ENCODE measurements at regions not wholly inside any gene's neighbourhood (a gene's known extent, or its start where the extent isn't known, plus 50 kb on each side); places are given as distances from the start of the nearest gene placed in this dataset.
"Not testable (repeated sequence)": the region's sequence is repeated elsewhere in the genome, so short reads cannot be mapped to it uniquely, and the experiment has no call there.

DNA sequence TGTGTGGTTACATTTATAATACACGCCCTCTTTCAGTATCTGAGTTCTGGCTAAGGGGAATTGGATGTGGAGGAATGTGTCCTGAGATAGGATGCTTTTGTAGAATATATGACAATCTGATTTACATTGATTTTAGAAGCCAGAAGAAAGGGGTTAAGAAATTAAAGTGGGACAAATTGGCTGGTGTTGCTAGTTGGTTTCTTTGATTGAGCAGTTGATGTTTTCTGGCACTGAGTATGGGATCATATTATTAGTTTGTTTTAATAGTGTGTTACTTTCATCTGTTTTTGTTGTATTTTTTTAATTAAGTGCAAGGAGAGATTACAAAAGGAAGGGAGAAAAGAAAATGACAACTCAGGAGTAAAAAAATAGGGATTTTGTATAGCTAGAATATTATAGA, 1634.7 kb upstream of the B3GALT2 start:
- DNase-seq (ENCODE audit: low read depth in 2 of 2) = no peak

DNA sequence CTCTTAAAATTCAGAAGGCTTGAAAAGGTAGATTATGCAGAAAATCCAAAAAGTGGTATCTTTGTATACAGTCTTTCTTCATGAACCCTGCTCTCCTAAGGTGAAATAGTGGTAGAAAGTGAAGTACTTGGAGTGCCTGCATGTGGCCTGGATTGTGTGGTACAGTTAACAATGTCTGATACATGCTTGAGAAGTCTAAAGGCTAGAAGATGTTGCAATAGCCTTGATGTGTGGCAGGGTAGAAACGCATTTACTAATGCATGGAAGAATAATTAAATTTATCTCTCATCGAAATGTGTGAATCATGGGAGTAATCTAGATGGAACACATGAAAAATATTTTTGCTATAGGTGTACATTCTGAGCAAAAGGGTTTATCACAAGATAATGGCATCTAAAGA, 1632.3 kb upstream of the B3GALT2 start:
- no peak for DNase-seq (ENCODE audit: low read depth in 2 of 2)

- DNase-seq (ENCODE audit: low read depth in 2 of 2) = no peak
Measured at GRCh38 chr1:194816859-194817258, 1630.4 kb upstream of the B3GALT2 start.

GRCh38 chr1:194813096-194813495, 1626.7 kb upstream of the B3GALT2 start:
- DNase-seq (ENCODE audit: low read depth in 2 of 2) = no peak

DNA sequence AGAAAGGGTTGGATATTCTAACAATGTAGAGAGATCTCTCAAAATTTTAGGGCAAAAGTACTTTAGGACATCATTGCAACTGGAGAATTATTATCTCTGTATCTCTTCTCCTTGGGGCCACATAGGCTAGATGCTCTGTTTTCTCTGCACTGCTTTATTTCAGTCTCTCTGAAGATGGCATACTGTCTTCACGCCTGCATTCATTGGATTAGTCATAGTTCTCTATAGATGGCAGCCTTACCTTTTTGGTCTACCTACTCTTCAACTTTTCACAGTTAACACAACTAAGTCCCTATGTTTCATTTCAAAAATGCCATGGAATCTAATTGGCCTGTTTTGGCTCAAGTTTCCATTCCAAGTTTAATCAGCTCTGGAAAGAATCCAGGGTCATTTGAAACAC, 1623.3 kb upstream of the B3GALT2 start:
- no peak for DNase-seq (ENCODE audit: low read depth in 2 of 2)

DNA sequence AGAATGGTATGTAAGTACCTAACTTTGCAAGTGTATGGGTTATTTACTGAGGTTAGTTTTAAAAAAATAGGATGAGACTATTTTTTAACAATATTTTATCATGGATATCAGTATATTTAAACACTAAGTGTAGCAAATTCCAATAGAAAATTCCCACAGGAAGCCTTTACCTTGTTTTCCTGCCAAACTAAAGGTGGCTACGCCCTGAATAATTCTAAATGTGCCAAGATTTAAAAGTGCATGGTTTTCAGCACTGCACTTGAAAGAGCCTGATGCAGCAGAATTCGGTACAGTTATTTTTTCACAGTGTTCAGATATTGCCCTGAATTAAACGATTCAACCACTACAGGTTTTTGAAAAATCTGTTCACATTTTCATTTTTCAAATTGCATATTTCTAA, 1622.8 kb upstream of the B3GALT2 start:
- DNase-seq (ENCODE audit: low read depth in 2 of 2) = no peak

- DNase-seq (ENCODE audit: low read depth in 2 of 2) = no peak
Measured at GRCh38 chr1:194807530-194808220, 1621.3 kb upstream of the B3GALT2 start.

DNA sequence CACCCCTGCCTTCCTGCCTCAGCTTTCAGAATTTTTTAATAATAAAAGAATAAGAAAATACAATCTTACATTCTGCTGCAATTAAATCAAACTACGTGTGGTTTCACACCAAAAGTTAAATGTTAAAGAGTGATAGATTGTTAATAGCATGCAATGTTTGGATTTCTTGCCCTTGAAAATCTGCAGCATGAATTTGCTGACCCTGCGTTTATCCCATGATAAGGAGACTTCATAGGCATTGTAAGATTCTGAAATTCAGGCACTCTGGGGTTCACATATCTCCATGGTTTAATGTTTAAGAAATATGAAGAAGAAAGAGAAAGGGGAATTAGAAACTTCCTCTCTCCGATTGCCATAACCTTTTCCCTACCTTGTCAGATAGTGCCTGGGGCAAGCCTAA, 1616.2 kb upstream of the B3GALT2 start:
- no peak for DNase-seq (ENCODE audit: low read depth in 2 of 2)

DNA sequence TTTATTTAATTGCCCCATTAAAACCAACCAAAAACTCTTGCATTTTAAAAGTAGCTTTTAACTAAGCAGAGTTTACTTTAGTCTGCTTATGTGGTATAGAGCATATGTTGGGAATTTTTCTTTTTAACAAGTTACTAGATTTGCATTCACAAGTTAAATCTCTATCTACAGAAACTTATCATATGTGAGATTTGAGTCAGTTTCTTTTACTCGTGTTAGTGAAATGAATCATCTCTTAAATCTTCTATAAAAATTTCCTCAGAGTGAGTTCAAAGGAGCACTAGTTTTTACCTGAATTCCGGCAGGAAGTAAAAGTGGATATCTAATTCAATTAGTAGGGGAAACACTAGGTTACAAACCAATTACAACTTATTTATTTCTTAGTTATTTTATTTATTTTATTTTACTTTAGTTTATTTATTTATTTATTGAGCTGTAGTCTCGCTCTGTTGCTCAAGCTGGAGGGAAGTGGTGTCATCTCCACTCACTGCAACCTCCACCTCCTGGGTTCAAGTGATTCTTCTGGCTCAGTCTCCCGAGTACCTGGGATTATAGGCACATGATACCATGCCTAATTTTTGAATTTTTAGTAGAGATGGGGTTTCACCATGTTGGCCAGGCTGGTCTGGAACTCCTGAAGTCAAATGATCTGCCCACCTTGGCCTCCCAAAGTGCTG, 1609.6 kb upstream of the B3GALT2 start:
- no peak for DNase-seq (ENCODE audit: low read depth in 2 of 2)

DNA sequence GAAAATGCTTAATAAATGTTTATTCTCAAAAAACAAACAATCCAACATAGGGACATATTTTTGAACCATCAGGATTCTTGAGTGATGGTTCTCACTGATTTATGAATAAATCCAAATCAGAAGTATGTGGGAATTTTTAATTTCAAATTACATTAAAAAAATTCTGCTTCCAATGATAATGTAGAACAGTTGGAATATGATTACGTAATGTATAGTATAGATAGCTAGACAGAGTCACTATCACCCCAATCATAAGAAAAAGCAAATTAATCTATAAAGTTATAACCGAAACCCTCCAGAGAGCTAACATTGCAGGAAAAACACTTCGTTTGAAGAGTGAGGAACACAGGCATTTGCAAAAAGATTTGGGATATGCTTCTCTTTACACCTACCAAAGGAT, 1600.6 kb upstream of the B3GALT2 start:
- DNase-seq (ENCODE audit: low read depth in 2 of 2) = no peak

DNA sequence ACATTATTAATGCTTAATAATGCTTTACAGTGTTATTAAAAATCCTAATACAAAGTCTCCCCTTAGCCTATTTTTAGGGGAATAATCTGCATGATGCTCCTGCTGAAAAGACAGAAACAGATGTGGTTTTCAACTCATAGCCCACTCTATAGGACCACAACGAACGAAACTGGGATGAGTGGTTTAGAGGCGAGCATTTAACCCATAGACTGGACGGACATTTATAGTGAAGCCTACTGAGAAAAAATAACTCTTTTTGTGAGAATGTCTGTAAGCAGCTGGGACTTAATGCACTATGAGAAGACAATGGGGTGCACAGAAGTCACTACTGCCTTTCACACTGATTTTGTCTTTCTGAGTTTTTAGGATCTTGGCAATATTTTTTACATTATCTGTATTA, 1599.6 kb upstream of the B3GALT2 start:
- no peak for DNase-seq (ENCODE audit: low read depth in 2 of 2)

DNA sequence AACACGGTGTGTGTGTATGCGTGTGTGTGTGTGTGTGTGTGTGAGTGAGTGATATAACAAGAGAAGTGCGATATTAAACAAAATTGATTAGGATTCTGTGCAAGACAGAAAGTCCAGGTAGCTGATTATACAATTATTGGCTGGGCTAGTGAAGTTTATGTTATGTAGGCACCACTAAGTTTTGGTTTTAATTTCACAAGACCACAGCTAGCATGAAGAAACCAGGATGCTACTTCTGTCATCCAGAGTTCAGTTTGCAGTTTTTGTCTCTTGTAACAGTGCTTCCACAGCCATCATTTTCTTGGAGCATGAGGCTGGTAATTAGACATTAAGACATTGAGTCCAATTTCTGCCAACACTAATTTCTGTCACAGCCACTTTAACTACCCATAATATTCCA, 1590.2 kb upstream of the B3GALT2 start:
- DNase-seq (ENCODE audit: low read depth in 2 of 2) = no peak

DNA sequence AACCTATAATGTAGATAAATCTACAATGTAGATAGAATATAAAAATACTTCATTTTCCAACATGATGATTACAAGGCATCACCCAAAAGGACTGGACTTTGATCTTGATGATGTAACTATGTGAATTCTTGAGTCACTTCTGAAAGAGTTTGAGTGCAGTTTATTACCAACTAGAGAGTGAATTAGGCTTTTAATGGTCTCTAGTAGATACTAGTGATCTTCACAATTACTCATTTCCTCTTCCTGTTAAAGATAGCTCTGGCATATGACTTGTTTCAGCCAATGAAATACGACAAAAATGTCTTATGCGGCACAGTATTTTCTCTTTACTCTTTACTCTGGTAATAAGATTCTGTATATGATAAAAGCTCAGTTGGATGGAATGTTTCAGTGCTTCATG, 1588.1 kb upstream of the B3GALT2 start:
- no peak for DNase-seq (ENCODE audit: low read depth in 2 of 2)

DNA sequence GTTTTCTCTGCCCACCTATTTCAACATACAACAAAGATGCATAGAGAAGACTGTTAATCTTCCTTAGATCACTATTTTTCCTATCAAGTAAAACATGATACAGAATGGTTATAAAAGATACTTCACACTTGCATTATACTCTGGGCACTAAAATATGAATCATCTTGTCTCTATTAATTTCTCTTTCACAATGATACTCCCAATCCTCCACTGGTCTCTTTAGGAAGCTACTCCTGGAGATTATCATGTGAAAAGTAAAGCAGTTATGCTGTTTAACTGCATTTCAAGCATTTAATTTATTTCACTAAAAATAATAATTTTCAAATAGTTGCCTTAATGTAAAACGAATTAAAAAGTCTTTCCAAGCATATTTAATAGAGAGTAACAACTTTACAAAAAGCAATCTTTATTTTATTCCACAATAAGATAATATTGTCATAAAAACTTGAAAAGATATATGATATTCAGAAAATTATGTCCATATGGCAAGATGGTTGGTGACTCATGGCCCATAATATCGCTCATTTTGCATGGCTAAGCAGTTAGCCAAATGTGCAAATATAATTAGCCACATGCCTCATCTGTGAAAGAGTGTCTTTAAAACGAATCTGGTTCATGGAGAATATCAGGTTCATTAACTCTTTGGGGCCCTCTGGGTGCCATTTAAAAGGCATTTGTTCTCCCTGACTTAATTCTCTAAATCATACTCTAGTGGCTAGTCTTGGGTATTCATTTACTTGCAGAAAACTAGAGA, 1569.0 kb upstream of the B3GALT2 start:
- DNase-seq (ENCODE audit: low read depth in 2 of 2) = no peak

- DNase-seq (ENCODE audit: low read depth in 2 of 2) = not testable (repeated sequence)
Measured at GRCh38 chr1:194738843-194739242, 1552.4 kb upstream of the B3GALT2 start.

DNA sequence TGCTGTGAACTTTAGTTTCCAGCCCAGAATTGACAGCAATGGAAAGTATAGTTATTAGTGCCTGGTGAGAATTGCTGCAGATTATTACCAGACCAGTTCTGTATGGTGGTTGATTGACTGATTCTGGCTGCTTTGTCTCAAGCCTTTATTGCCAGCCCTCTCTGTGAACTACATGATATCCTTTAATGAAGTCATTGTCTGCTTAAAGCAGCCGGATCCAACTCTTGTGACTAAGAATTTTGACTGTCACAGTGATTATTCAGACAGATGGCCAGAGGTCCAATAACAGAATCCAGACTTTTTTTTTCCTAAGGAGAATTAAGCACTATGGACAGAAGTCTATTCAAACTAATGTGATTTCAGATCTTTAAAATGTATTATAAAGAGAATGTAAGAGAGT, 1548.6 kb upstream of the B3GALT2 start:
- DNase-seq (ENCODE audit: low read depth in 2 of 2) = no peak

DNA sequence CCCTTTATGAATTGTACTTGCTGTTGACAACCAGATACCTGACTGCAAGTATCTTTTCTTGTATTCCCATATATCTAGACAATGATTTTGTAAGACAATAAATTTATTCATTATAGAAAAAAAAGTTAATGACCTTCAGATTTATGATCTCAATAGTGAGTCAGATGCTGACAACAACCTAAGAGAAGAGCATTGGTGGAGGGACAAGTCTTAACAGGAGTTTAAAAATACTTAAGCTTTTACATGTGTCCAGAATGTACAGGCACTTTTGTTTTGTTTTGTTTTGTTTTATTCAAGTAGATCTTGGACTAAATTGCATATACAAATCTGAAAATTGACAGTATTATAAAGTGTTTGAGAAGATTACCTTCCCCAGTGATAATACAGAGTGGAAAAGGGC, 1544.6 kb upstream of the B3GALT2 start:
- DNase-seq (ENCODE audit: low read depth in 2 of 2) = no peak

- DNase-seq (ENCODE audit: low read depth in 2 of 2) = no peak
Measured at GRCh38 chr1:194730304-194730703, 1543.9 kb upstream of the B3GALT2 start.

DNA sequence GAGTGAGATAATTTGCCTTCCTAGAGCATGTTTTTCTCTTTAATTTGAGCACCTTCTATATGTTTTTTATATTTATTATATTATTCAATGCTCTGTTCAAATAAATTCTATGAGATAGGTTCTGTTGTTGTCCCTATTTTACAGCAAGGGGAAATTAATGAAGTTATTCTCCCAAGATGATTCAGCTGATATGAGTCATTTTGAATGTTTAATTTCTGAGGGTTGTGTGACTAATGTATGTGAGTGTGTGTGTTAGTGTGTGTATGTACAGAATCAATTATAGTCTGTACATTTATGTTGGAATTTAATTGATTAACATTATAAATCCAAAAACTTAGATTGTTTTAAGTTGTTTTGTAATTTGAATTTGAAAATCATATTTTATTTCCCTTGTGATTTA, 1536.7 kb upstream of the B3GALT2 start:
- no peak for DNase-seq (ENCODE audit: low read depth in 2 of 2)

DNA sequence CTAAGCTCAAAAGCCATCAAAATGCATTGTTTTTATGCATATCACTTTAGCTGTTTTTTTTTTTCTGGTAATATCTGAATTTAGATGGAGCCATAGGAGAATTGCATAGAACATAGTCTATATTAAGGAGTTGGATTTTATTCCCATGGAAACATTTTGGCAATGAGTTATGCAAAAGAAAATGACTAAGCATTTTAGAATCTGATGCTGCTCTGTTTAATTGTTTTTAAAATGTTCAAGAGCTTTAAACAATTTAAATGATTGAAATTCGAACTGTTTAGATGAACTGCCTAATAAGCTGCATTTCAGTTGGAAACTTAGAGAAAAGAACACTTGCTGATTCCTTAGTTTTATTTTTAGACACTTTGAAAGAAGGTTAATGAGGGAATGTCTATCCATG, 1531.5 kb upstream of the B3GALT2 start:
- no peak for DNase-seq (ENCODE audit: low read depth in 2 of 2)

GRCh38 chr1:194717334-194717733, 1530.9 kb upstream of the B3GALT2 start:
- DNase-seq (ENCODE audit: low read depth in 2 of 2) = no peak

DNA sequence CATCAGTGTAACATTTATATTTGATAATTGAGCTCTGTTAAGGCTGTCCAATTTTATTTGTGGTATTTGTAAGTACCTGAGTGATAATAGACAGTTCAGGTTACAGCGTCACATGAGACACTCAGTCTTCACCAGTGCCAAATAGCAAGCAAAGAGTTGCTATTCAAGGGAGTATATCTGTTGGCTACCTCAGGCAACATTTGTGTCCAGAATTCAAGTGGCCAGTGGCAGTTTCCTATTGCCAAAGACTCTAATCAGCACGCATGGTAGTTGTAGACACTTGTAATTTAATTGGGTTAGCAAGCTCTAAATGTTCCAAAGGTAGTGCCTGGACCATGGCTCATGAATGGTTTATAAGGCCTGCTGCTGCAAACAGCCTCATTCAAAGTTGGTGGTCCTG, 1524.3 kb upstream of the B3GALT2 start:
- no peak for DNase-seq (ENCODE audit: low read depth in 2 of 2)

- no peak for DNase-seq (ENCODE audit: low read depth in 2 of 2)
Measured at GRCh38 chr1:194709439-194709838, 1523.0 kb upstream of the B3GALT2 start.
